NCI-H1048 (cell line): ENCODE measurements at regions not wholly inside any gene's neighbourhood (a gene's known extent, or its start where the extent isn't known, plus 50 kb on each side); places are given as distances from the start of the nearest gene placed in this dataset.
"Not testable (repeated sequence)": the region's sequence is repeated elsewhere in the genome, so short reads cannot be mapped to it uniquely, and the experiment has no call there.

Source experiments
- DNase-seq: peaks from one replicate; lab custom pipeline; 2025; lab: John Stamatoyannopoulos, UW

- no peak for DNase-seq
These were observed 72.5 kb downstream of the RGS12 start for GRCh38 chr4:3365326-3365725.

GRCh38 chr4:3365871-3366842 lies 73.3 kb downstream of the RGS12 start:
- DNase-seq: no peak

- no peak for DNase-seq
These were observed 74.3 kb downstream of the RGS12 start for GRCh38 chr4:3366893-3367775.

GRCh38 chr4:3367866-3368265 lies 73.9 kb upstream of the HGFAC start:
- no peak for DNase-seq

GRCh38 chr4:3368334-3368733 lies 73.4 kb upstream of the HGFAC start:
- no peak for DNase-seq

- no peak for DNase-seq
These were observed 72.7 kb upstream of the HGFAC start for GRCh38 chr4:3368841-3369760.

DNA sequence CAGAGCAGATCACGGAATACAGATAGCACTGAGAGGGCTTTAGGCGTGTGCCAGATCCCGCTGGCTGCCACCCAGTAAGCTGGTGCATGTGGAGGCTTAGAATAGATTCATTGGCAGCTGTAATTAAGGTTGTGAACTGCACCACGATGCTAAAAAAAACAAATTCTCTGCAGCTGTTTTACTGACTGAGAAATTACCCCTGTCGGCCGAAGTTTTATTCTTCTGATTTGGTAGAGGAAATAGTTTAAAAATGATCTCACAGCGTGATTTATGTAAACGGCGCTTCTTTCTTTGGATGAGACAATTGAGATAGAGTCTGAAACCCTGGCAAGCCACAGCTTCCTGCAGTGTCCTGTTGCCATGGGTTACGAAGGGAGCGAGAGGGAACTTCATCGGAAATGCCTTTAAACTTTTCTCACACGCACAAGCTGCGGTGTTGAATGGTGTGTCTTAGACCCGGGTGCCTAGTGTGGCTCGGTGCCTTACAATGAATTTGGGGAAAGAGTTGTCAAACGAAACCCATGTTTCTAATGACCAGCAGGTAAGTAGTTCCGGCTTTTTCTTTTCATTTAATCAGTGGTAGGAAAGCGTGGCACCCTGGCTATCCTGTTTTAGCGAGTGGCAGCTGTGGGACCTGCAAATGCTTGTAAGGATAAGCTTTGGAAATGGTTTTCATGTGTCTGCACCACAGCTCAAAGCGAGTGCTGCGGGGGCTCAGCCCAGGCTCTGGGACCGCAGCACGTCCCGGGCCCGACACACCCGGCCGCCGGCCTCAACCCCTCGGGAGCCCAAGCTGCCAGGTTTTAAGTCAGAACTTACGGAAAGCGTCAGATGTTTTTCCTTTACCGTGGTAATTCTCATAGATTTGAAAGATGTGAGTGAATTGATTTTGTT lies 71.7 kb upstream of the HGFAC start:
- DNase-seq: no peak

GRCh38 chr4:3371033-3372001 lies 70.5 kb upstream of the HGFAC start:
- no peak for DNase-seq

DNA sequence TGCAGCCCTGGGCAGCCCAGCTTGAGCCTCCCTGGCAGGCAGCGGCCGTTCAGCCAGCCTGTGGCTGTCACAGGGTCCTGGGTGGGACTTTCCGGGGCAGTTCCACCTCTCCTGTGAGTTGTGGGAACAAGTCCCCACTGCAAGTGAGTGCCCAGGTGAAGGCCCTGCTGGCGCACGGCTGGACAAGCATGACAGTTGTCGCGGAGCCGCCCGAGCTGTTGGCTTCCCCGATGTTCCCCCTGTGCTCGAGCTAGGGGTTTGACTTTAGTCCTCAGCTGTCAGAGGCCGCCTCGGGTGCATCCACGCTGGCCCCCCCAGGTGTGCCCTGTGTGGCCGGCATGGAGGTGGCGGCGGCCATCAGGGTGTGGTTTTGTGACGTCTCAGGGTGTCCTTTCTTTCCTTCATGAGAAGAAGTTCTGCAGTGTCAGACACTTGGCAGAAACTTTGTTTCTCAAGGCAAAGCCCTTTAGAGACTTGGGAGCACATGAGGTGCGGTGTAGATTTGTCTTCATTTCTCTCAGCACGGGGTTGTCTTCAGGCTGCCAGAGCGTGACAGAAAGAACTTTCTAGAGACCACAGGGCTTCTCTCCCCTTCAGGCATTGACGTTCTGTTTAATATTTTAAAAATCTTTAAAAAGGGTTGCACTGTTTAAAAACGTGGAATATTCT lies 69.4 kb upstream of the HGFAC start:
- DNase-seq: no peak

- no peak for DNase-seq
These were observed 68.8 kb upstream of the HGFAC start for GRCh38 chr4:3372933-3373465.

DNA sequence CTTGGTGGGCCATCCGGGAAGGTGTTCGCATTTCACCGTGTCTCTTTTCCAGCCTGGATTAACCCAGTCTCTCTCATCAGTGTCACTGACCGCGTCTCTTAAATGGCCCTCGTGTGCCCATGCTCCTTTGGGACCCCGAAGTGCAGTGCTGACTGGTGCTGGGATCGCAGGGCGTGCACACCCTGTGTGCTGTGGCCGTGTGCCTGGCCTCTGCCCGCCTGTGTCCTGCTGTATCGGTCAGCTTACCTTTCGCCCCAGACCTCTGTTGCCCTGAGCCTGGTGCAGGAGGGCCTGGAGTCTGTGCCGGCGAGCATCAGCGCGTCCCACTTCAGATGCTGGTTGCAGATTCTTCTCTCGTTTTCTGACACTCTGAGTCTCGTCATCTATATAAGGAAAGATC lies 68.3 kb upstream of the HGFAC start:
- no peak for DNase-seq

DNA sequence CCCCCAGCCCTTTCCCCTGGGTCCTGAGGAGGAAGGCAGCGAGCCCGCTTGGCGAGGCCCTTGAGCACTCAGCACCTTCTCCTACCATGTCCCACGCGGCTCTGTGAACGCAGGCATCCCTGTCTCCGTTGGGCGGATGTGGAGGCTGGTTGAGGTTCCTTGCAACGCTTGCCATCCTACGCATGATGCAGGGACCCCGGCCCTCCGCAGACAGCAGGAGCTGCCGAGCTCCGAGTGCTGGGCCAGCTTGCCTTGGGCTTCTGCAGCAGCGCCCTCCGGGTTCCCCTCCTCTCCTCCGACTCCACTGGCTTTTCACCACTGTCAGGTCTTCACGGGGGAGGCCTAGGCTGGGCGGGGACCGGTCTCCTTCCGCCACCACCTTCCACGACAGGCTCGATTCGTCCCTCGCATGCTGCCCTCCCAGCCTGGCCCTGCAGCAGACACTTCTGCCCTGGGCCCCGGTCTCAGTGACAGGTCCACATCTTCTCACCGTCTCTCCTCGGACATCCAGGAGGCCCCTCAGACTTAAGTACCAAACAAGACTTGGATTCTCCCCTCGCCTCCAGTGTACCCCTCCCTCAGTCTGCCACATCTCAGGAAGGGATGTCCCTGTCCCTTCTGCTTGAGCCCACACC lies 67.6 kb upstream of the HGFAC start:
- DNase-seq: no peak

GRCh38 chr4:3374667-3375066 lies 67.1 kb upstream of the HGFAC start:
- DNase-seq: no peak

DNA sequence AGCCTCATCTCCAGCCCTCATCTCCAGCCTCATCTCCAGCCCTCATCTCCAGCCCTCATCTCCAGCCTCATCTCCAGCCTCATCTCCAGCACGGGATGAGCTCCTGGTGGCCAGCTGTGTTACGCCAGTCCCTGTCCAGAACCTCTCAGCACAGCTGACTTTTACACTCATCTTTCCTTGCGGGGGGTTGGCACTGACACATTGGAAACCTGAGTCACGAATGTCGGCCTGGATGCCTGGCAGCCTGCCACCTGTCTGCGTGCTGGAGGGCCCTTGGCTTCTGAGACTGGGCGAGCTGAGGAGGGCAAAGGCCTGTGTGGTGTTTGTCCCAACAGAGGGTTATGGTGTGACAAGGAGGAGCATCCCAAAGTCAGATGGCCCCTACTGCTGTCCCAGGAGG lies 66.1 kb upstream of the HGFAC start:
- DNase-seq: no peak

DNA sequence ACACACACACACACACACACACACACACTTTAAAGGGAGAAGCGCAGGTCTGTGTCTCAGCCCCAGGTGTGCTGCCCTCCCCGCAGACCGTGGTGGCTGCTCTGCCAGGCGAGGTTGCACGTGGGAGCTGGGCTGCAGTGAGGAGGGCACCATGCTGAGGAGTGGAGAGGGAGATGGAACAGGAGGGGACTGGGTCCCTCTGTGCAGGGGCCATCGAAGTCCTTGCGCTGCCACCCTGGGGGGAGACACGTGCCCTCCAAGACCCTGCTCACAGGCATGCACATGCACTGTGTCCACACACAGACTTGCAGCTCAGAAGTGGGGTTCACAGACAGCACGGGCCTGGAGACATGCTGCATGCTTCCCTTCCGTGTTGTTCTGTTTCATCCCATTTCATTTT lies 65.5 kb upstream of the HGFAC start:
- DNase-seq: no peak

DNA sequence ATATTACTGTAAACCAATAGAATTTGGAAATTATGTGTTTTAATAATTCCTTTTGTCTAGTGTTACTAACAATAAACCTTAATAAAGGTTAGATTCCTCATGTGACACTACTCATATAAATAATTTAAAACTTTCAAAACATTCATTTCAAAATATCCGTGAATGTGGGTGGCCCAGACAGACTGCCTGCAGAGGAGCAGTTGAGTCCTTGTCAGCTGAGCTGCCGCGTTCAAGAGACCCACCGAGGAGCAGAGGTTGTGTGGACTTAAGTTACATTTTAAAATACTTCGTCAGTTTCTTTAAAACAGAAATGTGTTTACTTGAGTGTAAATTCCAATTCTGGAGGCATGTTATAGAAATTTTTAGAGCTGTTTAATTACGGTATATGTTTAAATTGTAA lies 64.2 kb upstream of the HGFAC start:
- no peak for DNase-seq

- not testable (repeated sequence) for DNase-seq
These were observed 61.4 kb upstream of the HGFAC start for GRCh38 chr4:3380336-3380735.

DNA sequence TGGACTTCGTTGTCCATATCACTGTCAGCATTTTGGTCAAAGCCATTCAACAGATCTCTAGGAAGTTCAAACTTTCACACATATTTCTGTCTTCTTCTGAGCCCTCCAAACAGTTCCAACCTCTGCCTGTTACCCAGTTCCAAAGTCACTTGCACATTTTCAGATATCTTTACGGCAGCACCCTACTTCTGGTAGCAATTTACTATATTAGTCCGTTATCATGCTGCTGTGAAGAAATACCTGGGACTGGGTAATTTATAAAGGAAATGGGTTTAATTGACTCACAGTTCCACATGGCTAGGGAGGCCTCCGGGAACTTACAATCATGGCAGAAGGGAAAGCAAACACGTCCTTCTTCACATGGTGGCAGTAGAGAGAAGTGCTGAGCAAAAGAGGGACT lies 60.6 kb upstream of the HGFAC start:
- DNase-seq: not testable (repeated sequence)
